HCT116 (cell line): ENCODE measurements at regions not wholly inside any gene's neighbourhood (a gene's known extent, or its start where the extent isn't known, plus 50 kb on each side); places are given as distances from the start of the nearest gene placed in this dataset.

Source experiments
- ATAC-seq: fragments of 200-7000 bp; cut with Tn5 transposase; 2 replicates; pipeline ENCODE4 v1.9.1; 2020; ENCODE audit warnings: mild to moderate bottlenecking, moderate library complexity
- BruUV-seq: library from RNA; stranded (reverse); fragments of 400-500 nt; replicated peaks from 2 replicates; lab custom pipeline; 2021; lab: Mats Ljungman, UMichigan
- CTCF ChIA-PET: fragments of 300-600 bp; sonication (Branson Sonifier 250); formaldehyde crosslinking; loops from one replicate; lab custom pipeline; 2021; ENCODE audit warnings: antibody characterized with exemption; lab: Charles Lee
- POLR2A ChIA-PET: fragments of 300-600, 350-600 bp; sonication (Branson Sonifier 250); formaldehyde crosslinking; loops from one replicate; lab custom pipeline; 2021; ENCODE audit warnings: antibody characterized with exemption; lab: Charles Lee
- RAD21 ChIA-PET, 2 experiments: fragments of 300-600 bp; sonication (Branson Sonifier 250); formaldehyde crosslinking; loops; one replicate each; lab custom pipeline; 2023; ENCODE audit warnings: low total read pairs in 2 of 2; ENCODE audit not compliant: uncharacterized antibody in 2 of 2, unreplicated experiment in 2 of 2, low non-redundant PET in 1 of 2; lab: Charles Lee
- DNase-seq: peaks from one replicate; pipeline ENCODE4 v3.0.0-alpha.2; 2010; ENCODE audit warnings: low read depth, low spot score
- H2AFZ ChIP-seq: fragments of 200-600 bp; shearing (Covaris generic), sonication (generic); 2 replicates; pipeline ENCODE4 v1.6.1; 2017; ENCODE audit warnings: low read depth, mixed run types, mixed read lengths, antibody characterized with exemption, low read length; ENCODE audit not compliant: poor library complexity, severe bottlenecking
- H3K27ac ChIP-seq: 2 replicates; pipeline ENCODE4 v1.5.1; 2012; ENCODE audit warnings: low read depth, low read length
- H3K27me3 ChIP-seq: fragments of 200-600 bp; sonication (generic); 2 replicates; pipeline ENCODE4 v1.6.1; 2016; ENCODE audit warnings: mixed run types, low read length, mixed read lengths; ENCODE audit not compliant: insufficient read depth
- H3K36me3 ChIP-seq, 2 experiments: fragments of 200-500 bp in 1 of 2; fragments of 200-600 bp in 1 of 2; sonication (Bioruptor generic) in 1 of 2; sonication (generic) in 1 of 2; 2 replicates each; pipeline versions ENCODE4 v1.5.1 to v1.6.1; 2014 to 2016; ENCODE audit warnings: low read length in 2 of 2, inconsistent platforms in 1 of 2, mixed read lengths in 1 of 2, mixed run types in 1 of 2; ENCODE audit not compliant: insufficient read depth in 2 of 2, control insufficient read depth in 1 of 2
- H3K4me1 ChIP-seq, 2 experiments: fragments of 200-600 bp in 1 of 2; sonication (generic) in 1 of 2; 2 replicates each; pipeline versions ENCODE4 v1.5.1 to v1.6.1; 2012 to 2017; ENCODE audit warnings: low read length in 2 of 2, inconsistent platforms in 1 of 2, mild to moderate bottlenecking in 1 of 2, mixed read lengths in 1 of 2, mixed run types in 1 of 2, moderate library complexity in 1 of 2; ENCODE audit not compliant: insufficient read depth in 2 of 2, control insufficient read depth in 1 of 2
- H3K4me2 ChIP-seq: fragments of 200-600 bp; sonication (generic); 2 replicates; pipeline ENCODE4 v1.6.1; 2017; ENCODE audit warnings: mixed run types, low read length, mixed read lengths
- H3K4me3 ChIP-seq, 2 experiments: fragments of 200-600 bp in 1 of 2; sonication (generic) in 1 of 2; replicated peaks in 1 of 2; 2 replicates each; pipeline ENCODE4 v1.5.1; 2011 to 2016; ENCODE audit warnings: low read length in 2 of 2, control low read depth in 1 of 2, low read depth in 1 of 2, mild to moderate bottlenecking in 1 of 2, mixed read lengths in 1 of 2, mixed run types in 1 of 2
- H3K79me2 ChIP-seq: fragments of 200-600 bp; sonication (generic); 2 replicates; pipeline ENCODE4 v1.6.1; 2017; ENCODE audit warnings: mild to moderate bottlenecking, mixed run types, low read length, moderate library complexity, mixed read lengths; ENCODE audit not compliant: insufficient read depth
- H3K9ac ChIP-seq: fragments of 200-600 bp; sonication (generic); 2 replicates; pipeline ENCODE4 v1.6.1; 2016; ENCODE audit warnings: low read length, mixed read lengths
- H3K9me2 ChIP-seq: fragments of 200-600 bp; sonication (generic), shearing (Covaris generic); 2 replicates; pipeline ENCODE4 v1.6.1; 2017; ENCODE audit warnings: mixed run types, mild to moderate bottlenecking, moderate library complexity; ENCODE audit not compliant: insufficient read depth
- H3K9me3 ChIP-seq, 2 experiments: fragments of 200-500 bp in 1 of 2; fragments of 200-600 bp in 1 of 2; sonication (Bioruptor generic) in 1 of 2; sonication (generic) in 1 of 2; 2 replicates each; pipeline ENCODE4 v1.6.1; 2014 to 2017; ENCODE audit warnings: low read length in 2 of 2, mixed read lengths in 2 of 2, inconsistent platforms in 1 of 2, low read depth in 1 of 2, mild to moderate bottlenecking in 1 of 2, mixed run types in 1 of 2, moderate library complexity in 1 of 2; ENCODE audit not compliant: control insufficient read depth in 1 of 2, insufficient read depth in 1 of 2
- H4K20me1 ChIP-seq: fragments of 200-600 bp; sonication (generic), shearing (Covaris generic); 2 replicates; pipeline ENCODE4 v1.6.1; 2017; ENCODE audit warnings: mixed run types, mild to moderate bottlenecking, moderate library complexity; ENCODE audit not compliant: insufficient read depth
- ATF3 ChIP-seq: IDR thresholded peaks from 2 replicates; pipeline ENCODE4 v1.6.1; 2012
- CBX3 ChIP-seq: IDR thresholded peaks from 2 replicates; pipeline ENCODE4 v1.6.1; 2012; ENCODE audit warnings: low read depth
- ELF1 ChIP-seq: IDR thresholded peaks from 2 replicates; pipeline ENCODE4 v1.6.1; 2012; ENCODE audit warnings: low read depth, borderline replicate concordance
- EZH2phosphoT487 ChIP-seq: fragments of 200-600 bp; IDR thresholded peaks from 2 replicates; pipeline ENCODE4 v1.6.1; 2018; ENCODE audit warnings: antibody characterized with exemption, borderline replicate concordance
- POLR2A ChIP-seq: IDR thresholded peaks from 2 replicates; pipeline ENCODE4 v1.7.0; 2011; ENCODE audit warnings: borderline replicate concordance; ENCODE audit not compliant: insufficient read depth, insufficient read length; ENCODE audit errors: extremely low read depth
- REST ChIP-seq: IDR thresholded peaks from 2 replicates; pipeline ENCODE4 v1.6.1; 2012; ENCODE audit warnings: low read depth
- TCF7L2 ChIP-seq: IDR thresholded peaks from 2 replicates; pipeline ENCODE4 v1.7.0; 2011; ENCODE audit warnings: borderline replicate concordance, inconsistent platforms; ENCODE audit not compliant: insufficient read depth, insufficient read length; ENCODE audit errors: extremely low read depth
- ZFX ChIP-seq: fragments of 450-650 bp; IDR thresholded peaks from 2 replicates; pipeline ENCODE4 v1.6.1; 2017
- ZNF274 ChIP-seq: fragments of 200-500 bp; sonication (Bioruptor generic); IDR thresholded peaks from 2 replicates; pipeline ENCODE4 v1.6.1; 2014; ENCODE audit warnings: mild to moderate bottlenecking, low read depth, low read length, inconsistent platforms
- intact Hi-C: fragments of 100-400 bp; cut with micrococcal nuclease; formaldehyde crosslinking; loops from 2 replicates; pipeline ENCODE4 v1.10.0; 2022
- TF ChIP-seq, protein P1 (sequence below): IDR thresholded peaks from 2 replicates; pipeline ENCODE4 v1.6.1; 2011; ENCODE audit warnings: mild to moderate bottlenecking, low read length, moderate library complexity; ENCODE audit not compliant: insufficient replicate concordance; ENCODE audit errors: extremely low read depth

DNA sequence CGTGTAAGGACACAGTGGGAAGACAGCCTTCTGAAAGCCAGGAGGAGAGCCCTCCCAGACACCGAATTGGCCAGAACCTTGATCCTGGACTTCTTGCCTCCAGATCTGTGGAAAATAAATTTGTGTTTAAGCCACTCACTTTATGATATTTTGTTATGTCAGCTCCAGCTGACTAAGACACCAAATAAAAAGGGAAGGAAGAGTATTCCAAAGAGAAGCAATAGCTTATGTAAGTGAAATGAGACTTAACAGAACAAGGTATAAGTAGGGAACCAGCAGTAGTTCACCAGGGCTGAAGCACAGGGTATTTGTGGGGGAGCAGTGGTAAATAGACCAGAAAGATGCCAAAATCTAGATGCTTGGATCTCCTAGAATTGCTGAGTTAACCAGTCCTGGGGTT is 94.2 kb upstream of the WLS start:
- ChIA-PET POLR2A (no interaction called here), RAD21 (no interaction called here), CTCF (no interaction called here)
- no peak overlapping the region for H3K4me2 ChIP-seq
- TF ChIP-seq, protein P1, sequence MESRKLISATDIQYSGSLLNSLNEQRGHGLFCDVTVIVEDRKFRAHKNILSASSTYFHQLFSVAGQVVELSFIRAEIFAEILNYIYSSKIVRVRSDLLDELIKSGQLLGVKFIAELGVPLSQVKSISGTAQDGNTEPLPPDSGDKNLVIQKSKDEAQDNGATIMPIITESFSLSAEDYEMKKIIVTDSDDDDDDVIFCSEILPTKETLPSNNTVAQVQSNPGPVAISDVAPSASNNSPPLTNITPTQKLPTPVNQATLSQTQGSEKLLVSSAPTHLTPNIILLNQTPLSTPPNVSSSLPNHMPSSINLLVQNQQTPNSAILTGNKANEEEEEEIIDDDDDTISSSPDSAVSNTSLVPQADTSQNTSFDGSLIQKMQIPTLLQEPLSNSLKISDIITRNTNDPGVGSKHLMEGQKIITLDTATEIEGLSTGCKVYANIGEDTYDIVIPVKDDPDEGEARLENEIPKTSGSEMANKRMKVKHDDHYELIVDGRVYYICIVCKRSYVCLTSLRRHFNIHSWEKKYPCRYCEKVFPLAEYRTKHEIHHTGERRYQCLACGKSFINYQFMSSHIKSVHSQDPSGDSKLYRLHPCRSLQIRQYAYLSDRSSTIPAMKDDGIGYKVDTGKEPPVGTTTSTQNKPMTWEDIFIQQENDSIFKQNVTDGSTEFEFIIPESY: no peak
- TF ChIP-seq ZNF274 (no peak), CBX3 (no peak), EZH2phosphoT487 (no peak), ATF3 (no peak), TCF7L2 (no peak), POLR2A (no peak), REST (no peak), ELF1 (no peak), ZFX (no peak)
- H3K27ac ChIP-seq: no peak overlapping the region
- H3K4me3 ChIP-seq: no peak overlapping the region
- no peaks in the 10 kb centered on the region for H3K9me3 ChIP-seq
- peaks cover 31 to 40% of the 10 kb centered on the region in 2 experiments for H3K4me1 ChIP-seq
- BruUV-seq: no TSS peak
- H4K20me1 ChIP-seq: no peaks in the 10 kb centered on the region
- no peaks in the 10 kb centered on the region for H3K79me2 ChIP-seq
- DNase-seq (no peak), ATAC-seq (no peak)
- intact Hi-C loops: no loop called here
- H3K36me3 ChIP-seq: no peaks in the 10 kb centered on the region
- H2AFZ ChIP-seq: no peak overlapping the region
- no peaks in the 10 kb centered on the region for H3K9me2 ChIP-seq
- no peak overlapping the region for H3K9ac ChIP-seq
- H3K27me3 ChIP-seq: no peaks in the 10 kb centered on the region
